ENCODE measurements at regions not wholly inside any gene's neighbourhood (a gene's known extent, or its start where the extent isn't known, plus 50 kb on each side); places are given as distances from the start of the nearest gene placed in this dataset.

DNA sequence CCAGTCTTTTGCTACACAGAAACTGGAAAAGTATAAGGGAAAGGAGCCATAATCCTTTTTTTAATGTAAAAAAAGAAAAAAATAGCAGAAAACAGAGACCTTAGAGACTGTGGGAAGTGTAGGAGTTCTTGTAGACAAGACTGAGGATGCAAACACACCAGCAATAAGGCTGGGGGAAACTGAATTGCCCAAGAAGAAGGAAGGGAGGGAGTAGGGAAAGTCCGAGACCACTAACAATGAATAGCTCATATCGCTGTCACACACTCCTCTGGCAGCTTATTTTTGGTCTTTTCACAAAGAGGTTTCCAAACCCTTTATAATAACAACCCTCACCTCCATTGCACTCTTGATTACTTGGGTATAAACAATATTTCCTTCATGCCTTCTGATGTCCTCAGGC is 952.0 kb downstream of the SLITRK5 start (continued):
- TF ChIP-seq CTCF (IDR thresholded peaks at IDR 0.05 in 2 of 3, conservative IDR thresholded peaks at IDR 0.05 in 1 of 3; ENCODE audit: borderline replicate concordance in 1 of 3, insufficient read depth in 1 of 3, low read depth in 2 of 3, low read length in 2 of 3) (no peak), YY1 (IDR thresholded peaks at IDR 0.05; ENCODE audit: extremely low read depth, insufficient replicate concordance, low read depth, low read length) (no peak), CBX3 (IDR thresholded peaks at IDR 0.05; ENCODE audit: low read depth) (no peak), POLR2A (IDR thresholded peaks at IDR 0.05; ENCODE audit: borderline replicate concordance, extremely low read depth, insufficient read depth, insufficient read length) (no peak)

GRCh38 chr13:88627071-88627470 is 955.9 kb downstream of the SLITRK5 start:
- no peak overlapping the region for H3K27ac ChIP-seq (ENCODE audit: low read depth, low read length)
- H4K20me1 ChIP-seq (ENCODE audit: insufficient read depth): no peaks in the 10 kb centered on the region
- DNase-seq (ENCODE audit: low read depth, low spot score) (no peak), ATAC-seq (no peak)
- no peaks in the 10 kb centered on the region for H3K36me3 ChIP-seq (ENCODE audit: control insufficient read depth in 1 of 2, insufficient read depth in 2 of 2, low read length in 2 of 2)
- no peak overlapping the region for H2AFZ ChIP-seq (ENCODE audit: low read depth, low read length, poor library complexity, severe bottlenecking)
- POLR2A ChIA-PET: no interaction called here
- RAD21 ChIA-PET (ENCODE audit: low non-redundant PET in 1 of 2, low total read pairs in 2 of 2, uncharacterized antibody in 2 of 2, unreplicated experiment in 2 of 2): no interaction called here
- no peaks in the 10 kb centered on the region for H3K9me2 ChIP-seq (ENCODE audit: insufficient read depth)
- H3K4me2 ChIP-seq (ENCODE audit: low read length): no peak overlapping the region
- BruUV-seq (replicated peaks): no TSS peak
- CTCF ChIA-PET: no interaction called here
- no peaks in the 10 kb centered on the region for H3K27me3 ChIP-seq (ENCODE audit: insufficient read depth, low read length)
- H3K79me2 ChIP-seq (ENCODE audit: insufficient read depth, low read length): no peaks in the 10 kb centered on the region
- intact Hi-C loops (cut with micrococcal nuclease): no loop called here
- no peak overlapping the region for H3K9ac ChIP-seq (ENCODE audit: low read length)
- H3K9me3 ChIP-seq (ENCODE audit: control insufficient read depth in 1 of 2, insufficient read depth in 1 of 2, low read depth in 1 of 2, low read length in 2 of 2): peaks cover 0 to 6% of the 10 kb centered on the region in 2 experiments; a peak in 2 of 4 replicates
- H3K4me1 ChIP-seq (ENCODE audit: control insufficient read depth in 1 of 2, insufficient read depth in 2 of 2, low read length in 2 of 2): no peaks in the 10 kb centered on the region
- no peak overlapping the region for H3K4me3 ChIP-seq (replicated peaks in 1 of 2; ENCODE audit: low read depth in 1 of 2, low read length in 2 of 2)
- TF ChIP-seq ZNF274 (IDR thresholded peaks at IDR 0.05; ENCODE audit: low read depth, low read length): no peak
- TF ChIP-seq ATF3 (IDR thresholded peaks at IDR 0.05): no peak
- TF ChIP-seq ZFX (IDR thresholded peaks at IDR 0.05): no peak
- TF ChIP-seq CTCF (IDR thresholded peaks at IDR 0.05 in 2 of 3, conservative IDR thresholded peaks at IDR 0.05 in 1 of 3; ENCODE audit: borderline replicate concordance in 1 of 3, insufficient read depth in 1 of 3, low read depth in 2 of 3, low read length in 2 of 3): no peak
- TF ChIP-seq JUND (IDR thresholded peaks at IDR 0.05): no peak
- no peak for TF ChIP-seq ZBTB33 (IDR thresholded peaks at IDR 0.05; ENCODE audit: extremely low read depth, insufficient replicate concordance, low read length)
- TF ChIP-seq, protein P1, sequence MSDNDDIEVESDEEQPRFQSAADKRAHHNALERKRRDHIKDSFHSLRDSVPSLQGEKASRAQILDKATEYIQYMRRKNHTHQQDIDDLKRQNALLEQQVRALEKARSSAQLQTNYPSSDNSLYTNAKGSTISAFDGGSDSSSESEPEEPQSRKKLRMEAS (IDR thresholded peaks at IDR 0.05): no peak
- TF ChIP-seq EZH2phosphoT487 (IDR thresholded peaks at IDR 0.05; ENCODE audit: borderline replicate concordance): no peak
- TF ChIP-seq SIN3A (IDR thresholded peaks at IDR 0.05; ENCODE audit: low read depth): no peak
- TF ChIP-seq RAD21 (IDR thresholded peaks at IDR 0.05; ENCODE audit: low read depth): no peak
- no peak for TF ChIP-seq POLR2AphosphoS5 (IDR thresholded peaks at IDR 0.05; ENCODE audit: low read depth, low read length)
- no peak for TF ChIP-seq EZH2 (IDR thresholded peaks at IDR 0.05)
- no peak for TF ChIP-seq POLR2A (IDR thresholded peaks at IDR 0.05; ENCODE audit: borderline replicate concordance, extremely low read depth, insufficient read depth, insufficient read length)
- no peak for TF ChIP-seq ELF1 (IDR thresholded peaks at IDR 0.05; ENCODE audit: borderline replicate concordance, low read depth)
- TF ChIP-seq EGR1 (IDR thresholded peaks at IDR 0.05; ENCODE audit: low read depth): no peak
- TF ChIP-seq CBX3 (IDR thresholded peaks at IDR 0.05; ENCODE audit: low read depth): no peak

All from HCT116 (cell line).